OCI-LY3 (cell line): ENCODE measurements at regions not wholly inside any gene's neighbourhood (a gene's known extent, or its start where the extent isn't known, plus 50 kb on each side); places are given as distances from the start of the nearest gene placed in this dataset.
A peak's percentile ranks its signal among the peaks of the same experiment; 100 is the strongest.

Experiments used
- H2AFZ ChIP-seq: fragments of 200-600, 300-600 bp; shearing (Covaris generic); 2 replicates; pipeline ENCODE4 v1.6.0; 2014; ENCODE audit warnings: antibody characterized with exemption, low read depth, low read length
- H3K27ac ChIP-seq: fragments of 200-600, 300-600 bp; sonication (generic); 2 replicates; pipeline ENCODE4 v1.5.1; 2014; ENCODE audit warnings: mild to moderate bottlenecking, low read length, moderate library complexity, mixed read lengths
- H3K27me3 ChIP-seq: fragments of 200-600, 300-600 bp; sonication (generic); 2 replicates; pipeline ENCODE4 v1.6.1; 2014; ENCODE audit warnings: low read depth, low read length, mixed read lengths
- H3K36me3 ChIP-seq: fragments of 200-600, 300-600 bp; sonication (generic); replicated peaks from 2 replicates; pipeline ENCODE3; 2014; ENCODE audit warnings: low read depth, low read length, mixed read lengths
- H3K4me1 ChIP-seq: fragments of 300-600, 200-600 bp; sonication (generic); 2 replicates; pipeline ENCODE4 v1.6.1; 2014; ENCODE audit warnings: low read length, mixed read lengths
- H3K4me2 ChIP-seq: fragments of 200-600, 300-600 bp; sonication (generic); 2 replicates; pipeline ENCODE4 v1.6.1; 2014; ENCODE audit warnings: low read length, mixed read lengths
- H3K4me3 ChIP-seq: fragments of 300-600, 200-600 bp; sonication (generic); 2 replicates; pipeline ENCODE4 v1.5.1; 2014; ENCODE audit warnings: antibody characterized with exemption, mild to moderate bottlenecking, low read length, moderate library complexity
- H3K79me2 ChIP-seq: fragments of 300-600, 200-600 bp; shearing (Covaris generic); 2 replicates; pipeline ENCODE4 v1.6.1; 2014; ENCODE audit warnings: mild to moderate bottlenecking, low read length, mixed read lengths
- H3K9ac ChIP-seq: fragments of 300-600, 200-600 bp; shearing (Covaris generic); 2 replicates; pipeline ENCODE4 v1.6.0; 2014; ENCODE audit warnings: mild to moderate bottlenecking, low read length, moderate library complexity
- H3K9me3 ChIP-seq: fragments of 200-600, 300-600 bp; shearing (Covaris generic); 2 replicates; pipeline ENCODE4 v1.6.1; 2014; ENCODE audit warnings: low read length, mixed read lengths; ENCODE audit not compliant: insufficient read depth
- H4K20me1 ChIP-seq: fragments of 200-600, 300-600 bp; sonication (generic); 2 replicates; pipeline ENCODE4 v1.6.1; 2016; ENCODE audit warnings: low read length, mixed read lengths; ENCODE audit not compliant: insufficient read depth
- CTCF ChIP-seq: fragments of 200-600, 300-600 bp; sonication (generic); IDR thresholded peaks from 2 replicates; pipeline ENCODE4 v1.5.1; 2014; ENCODE audit warnings: antibody characterized with exemption, low read length, low read depth
- EZH2phosphoT487 ChIP-seq: fragments of 200-600 bp; shearing (Covaris generic); IDR thresholded peaks from 2 replicates; pipeline ENCODE4 v1.6.1; 2018; ENCODE audit warnings: antibody characterized with exemption, mixed run types, low read depth

- Histone ChIP-seq H3K9ac (no peak overlapping the region), H3K79me2 (no peaks in the 10 kb centered on the region), H3K4me3 (no peak overlapping the region), H3K36me3 (no peaks in the 10 kb centered on the region), H4K20me1 (no peaks in the 10 kb centered on the region), H3K9me3 (no peaks in the 10 kb centered on the region), H2AFZ (no peak overlapping the region), H3K27ac (no peak overlapping the region), H3K4me1 (peaks cover 49% of the 10 kb centered on the region), H3K4me2 (no peak overlapping the region), H3K27me3 (0 out of 2 replicates have a peak, but pooled peaks cover 3% of the 10 kb centered on the region)
- TF ChIP-seq EZH2phosphoT487 (no peak), CTCF (no peak)
Observed at GRCh38 chr6:40759264-40759663, 172.1 kb upstream of the LRFN2 start.

GRCh38 chr6:40755749-40756452 lies 168.7 kb upstream of the LRFN2 start:
- no peaks in the 10 kb centered on the region for H3K79me2 ChIP-seq
- peak overlapping the region; percentile 50 for H3K4me3 ChIP-seq
- peak overlapping the region; percentile 85 for H3K4me2 ChIP-seq
- no peak overlapping the region for H2AFZ ChIP-seq
- H3K9ac ChIP-seq, result peak overlapping the region; percentile 18; the same call in 1 of the 2 replicates
- peak overlapping the region; percentile 5; the same call in 1 of the 2 replicates for H3K27ac ChIP-seq
- TF ChIP-seq CTCF, result no peak
- TF ChIP-seq EZH2phosphoT487, result no peak
- H3K4me1 ChIP-seq, result peaks cover 43% of the 10 kb centered on the region
- H3K27me3 ChIP-seq, result peaks cover 11% of the 10 kb centered on the region; the same call in 1 of the 2 replicates
- H4K20me1 ChIP-seq, result no peaks in the 10 kb centered on the region
- H3K36me3 ChIP-seq, result no peaks in the 10 kb centered on the region
- no peaks in the 10 kb centered on the region for H3K9me3 ChIP-seq

- no peak overlapping the region for H2AFZ ChIP-seq
- peaks cover 16% of the 10 kb centered on the region; the same call in 1 of the 2 replicates for H3K27me3 ChIP-seq
- peak overlapping the region; percentile 18; the same call in 1 of the 2 replicates for H3K9ac ChIP-seq
- no peaks in the 10 kb centered on the region for H3K79me2 ChIP-seq
- H3K4me3 ChIP-seq, result peak overlapping the region; percentile 50
- no peak for TF ChIP-seq CTCF
- no peak for TF ChIP-seq EZH2phosphoT487
- peaks cover 36% of the 10 kb centered on the region for H3K4me1 ChIP-seq
- H3K9me3 ChIP-seq, result no peaks in the 10 kb centered on the region
- peak overlapping the region; percentile 85 for H3K4me2 ChIP-seq
- H4K20me1 ChIP-seq, result no peaks in the 10 kb centered on the region
- H3K27ac ChIP-seq, result no peak overlapping the region
- no peaks in the 10 kb centered on the region for H3K36me3 ChIP-seq
Observed at GRCh38 chr6:40755046-40755681, 168.0 kb upstream of the LRFN2 start.

GRCh38 chr6:40754461-40755045 lies 167.4 kb upstream of the LRFN2 start:
- no peaks in the 10 kb centered on the region for H4K20me1 ChIP-seq
- H3K4me3 ChIP-seq, result no peak overlapping the region
- no peak overlapping the region for H3K9ac ChIP-seq
- peaks cover 32% of the 10 kb centered on the region for H3K4me1 ChIP-seq
- no peak overlapping the region for H3K4me2 ChIP-seq
- H3K36me3 ChIP-seq, result no peaks in the 10 kb centered on the region
- H3K79me2 ChIP-seq, result no peaks in the 10 kb centered on the region
- H3K9me3 ChIP-seq, result no peaks in the 10 kb centered on the region
- no peak overlapping the region for H3K27ac ChIP-seq
- no peak overlapping the region for H2AFZ ChIP-seq
- peaks cover 22% of the 10 kb centered on the region; the same call in 1 of the 2 replicates for H3K27me3 ChIP-seq
- TF ChIP-seq CTCF (no peak), EZH2phosphoT487 (no peak)
